GM23248 (cell line): ENCODE measurements at regions not wholly inside any gene's neighbourhood (a gene's known extent, or its start where the extent isn't known, plus 50 kb on each side); places are given as distances from the start of the nearest gene placed in this dataset.

Source experiments
- DNase-seq: peaks from one replicate; pipeline ENCODE4 v3.0.0-alpha.2; 2015
- H2AFZ ChIP-seq: fragments of 200-600 bp; sonication (generic); 2 replicates; pipeline ENCODE4 v1.6.1; 2016; ENCODE audit warnings: antibody characterized with exemption
- H3F3A ChIP-seq: fragments of 200-600 bp; sonication (generic); 2 replicates; pipeline ENCODE4 v1.6.1; 2016; ENCODE audit warnings: mild to moderate bottlenecking, antibody characterized with exemption, mixed run types; ENCODE audit not compliant: insufficient read depth
- H3K27ac ChIP-seq: fragments of 200-600 bp; sonication (generic); 2 replicates; pipeline ENCODE4 v1.5.1; 2016; ENCODE audit warnings: mild to moderate bottlenecking
- H3K27me3 ChIP-seq: fragments of 200-600 bp; sonication (generic); replicated peaks from 2 replicates; pipeline ENCODE4 v1.6.1; 2016; ENCODE audit warnings: mild to moderate bottlenecking; ENCODE audit not compliant: insufficient read depth
- H3K36me3 ChIP-seq: fragments of 200-600 bp; sonication (generic); 2 replicates; pipeline ENCODE4 v1.6.1; 2016; ENCODE audit warnings: low read depth, mild to moderate bottlenecking
- H3K4me1 ChIP-seq: fragments of 200-600 bp; sonication (generic); 2 replicates; pipeline ENCODE4 v1.6.1; 2016; ENCODE audit warnings: mild to moderate bottlenecking; ENCODE audit not compliant: insufficient read depth
- H3K4me2 ChIP-seq: fragments of 200-600 bp; sonication (generic); one replicate; pipeline ENCODE4 v1.6.1; 2016; ENCODE audit warnings: mild to moderate bottlenecking; ENCODE audit not compliant: unreplicated experiment
- H3K4me3 ChIP-seq: fragments of 200-600 bp; sonication (generic); 2 replicates; pipeline ENCODE4 v1.5.1; 2016; ENCODE audit warnings: mild to moderate bottlenecking
- H3K79me2 ChIP-seq: fragments of 200-600 bp; sonication (generic); 2 replicates; pipeline ENCODE4 v1.6.1; 2016; ENCODE audit warnings: mild to moderate bottlenecking; ENCODE audit not compliant: insufficient read depth
- H3K9ac ChIP-seq: fragments of 200-600 bp; sonication (generic); 2 replicates; pipeline ENCODE4 v1.6.1; 2016; ENCODE audit warnings: mild to moderate bottlenecking
- H3K9me2 ChIP-seq: fragments of 200-600 bp; sonication (generic); 2 replicates; pipeline ENCODE4 v1.6.1; 2016; ENCODE audit warnings: mixed run types, mild to moderate bottlenecking, moderate library complexity; ENCODE audit not compliant: insufficient read depth
- H3K9me3 ChIP-seq: fragments of 200-600 bp; sonication (generic); one replicate; pipeline ENCODE4 v1.6.1; 2017; ENCODE audit warnings: low read depth
- H4K20me1 ChIP-seq: fragments of 200-600 bp; sonication (generic); 2 replicates; pipeline ENCODE4 v1.6.0; 2016; ENCODE audit not compliant: insufficient read depth
- EZH2 ChIP-seq: fragments of 200-600 bp; sonication (generic); IDR thresholded peaks from 2 replicates; pipeline ENCODE4 v1.6.1; 2018; ENCODE audit warnings: antibody characterized with exemption, mild to moderate bottlenecking; ENCODE audit not compliant: insufficient read depth, poor library complexity, severe bottlenecking
- EZH2phosphoT487 ChIP-seq: fragments of 200-600 bp; sonication (generic); IDR thresholded peaks from 2 replicates; pipeline ENCODE4 v1.6.1; 2018; ENCODE audit warnings: antibody characterized with exemption, moderate library complexity, mild to moderate bottlenecking, low read depth; ENCODE audit not compliant: insufficient read depth
- WGBS, 2 experiments: methylation state at CpG; one replicate each; pipeline ENCODE4 v1.1.6; 2015 to 2017; ENCODE audit warnings: low lambda C conversion rate in 2 of 2, low coverage in 1 of 2; ENCODE audit errors: missing lambda C conversion rate in 2 of 2; 5-methylcytosine and 5-hydroxymethylcytosine counted together
- in situ Hi-C: fragments of 300-500 bp; cut with MboI; formaldehyde crosslinking; loops from 2 replicates; pipeline ENCODE4 v1.15.0; 2020

GRCh38 chr9:75624998-75625397, 265.5 kb upstream of the PCSK5 start:
- no peaks in the 10 kb centered on the region for H3K27me3 ChIP-seq
- DNase-seq, result no peak
- no peak for TF ChIP-seq EZH2
- no peak for TF ChIP-seq EZH2phosphoT487
- WGBS, 2 experiments, result 53 to 54% methylated on average over 2 of the region's 2 CpGs
- no peaks in the 10 kb centered on the region for H3K4me1 ChIP-seq
- no peaks in the 10 kb centered on the region for H3K79me2 ChIP-seq
- no peaks in the 10 kb centered on the region for H3F3A ChIP-seq
- H4K20me1 ChIP-seq, result no peaks in the 10 kb centered on the region
- H3K4me3 ChIP-seq, result no peak overlapping the region
- no peak overlapping the region for H3K4me2 ChIP-seq
- H2AFZ ChIP-seq, result no peak overlapping the region
- in situ Hi-C loops, result no loop called here
- no peaks in the 10 kb centered on the region for H3K36me3 ChIP-seq
- no peaks in the 10 kb centered on the region for H3K9me2 ChIP-seq
- H3K27ac ChIP-seq, result no peak overlapping the region
- H3K9ac ChIP-seq, result no peak overlapping the region
- H3K9me3 ChIP-seq, result no peaks in the 10 kb centered on the region

- H3K27me3 ChIP-seq, result no peaks in the 10 kb centered on the region
- no peaks in the 10 kb centered on the region for H3K36me3 ChIP-seq
- DNase-seq, result no peak
- in situ Hi-C loops, result no loop called here
- no peaks in the 10 kb centered on the region for H3K4me1 ChIP-seq
- TF ChIP-seq EZH2 (no peak), EZH2phosphoT487 (no peak)
- H4K20me1 ChIP-seq, result no peaks in the 10 kb centered on the region
- no peaks in the 10 kb centered on the region for H3F3A ChIP-seq
- no peaks in the 10 kb centered on the region for H3K9me3 ChIP-seq
- no peak overlapping the region for H3K4me2 ChIP-seq
- no peaks in the 10 kb centered on the region for H3K79me2 ChIP-seq
- no peak overlapping the region for H3K27ac ChIP-seq
- H3K4me3 ChIP-seq, result no peak overlapping the region
- H3K9ac ChIP-seq, result no peak overlapping the region
- WGBS, 2 experiments, result 11 to 29% methylated on average over 1 of the region's 1 CpG
- H2AFZ ChIP-seq, result no peak overlapping the region
- H3K9me2 ChIP-seq, result no peaks in the 10 kb centered on the region
Observed at GRCh38 chr9:75626860-75627259, 263.6 kb upstream of the PCSK5 start.

GRCh38 chr9:75628952-75629351, 261.5 kb upstream of the PCSK5 start:
- no peaks in the 10 kb centered on the region for H3K36me3 ChIP-seq
- no peaks in the 10 kb centered on the region for H3K9me3 ChIP-seq
- DNase-seq, result no peak
- H3K27ac ChIP-seq, result no peak overlapping the region
- H4K20me1 ChIP-seq, result no peaks in the 10 kb centered on the region
- WGBS, 2 experiments, result 3 to 6% methylated on average over 3 of the region's 3 CpGs
- no peaks in the 10 kb centered on the region for H3K27me3 ChIP-seq
- in situ Hi-C loops, result no loop called here
- no peaks in the 10 kb centered on the region for H3K79me2 ChIP-seq
- TF ChIP-seq EZH2, result no peak
- no peak for TF ChIP-seq EZH2phosphoT487
- no peaks in the 10 kb centered on the region for H3F3A ChIP-seq
- no peak overlapping the region for H2AFZ ChIP-seq
- no peaks in the 10 kb centered on the region for H3K4me1 ChIP-seq
- H3K4me2 ChIP-seq, result no peak overlapping the region
- H3K4me3 ChIP-seq, result no peak overlapping the region
- H3K9ac ChIP-seq, result no peak overlapping the region
- H3K9me2 ChIP-seq, result no peaks in the 10 kb centered on the region

- no peaks in the 10 kb centered on the region for H3F3A ChIP-seq
- WGBS, 2 experiments, result 21 to 29% methylated on average over 7 of the region's 7 CpGs
- H3K27ac ChIP-seq, result no peak overlapping the region
- no peak overlapping the region for H3K9ac ChIP-seq
- in situ Hi-C loops, result no loop called here
- H3K9me2 ChIP-seq, result no peaks in the 10 kb centered on the region
- TF ChIP-seq EZH2 (no peak), EZH2phosphoT487 (no peak)
- no peak for DNase-seq
- H3K79me2 ChIP-seq, result no peaks in the 10 kb centered on the region
- no peak overlapping the region for H3K4me3 ChIP-seq
- no peak overlapping the region for H3K4me2 ChIP-seq
- no peaks in the 10 kb centered on the region for H4K20me1 ChIP-seq
- no peaks in the 10 kb centered on the region for H3K27me3 ChIP-seq
- H3K4me1 ChIP-seq, result no peaks in the 10 kb centered on the region
- H3K9me3 ChIP-seq, result no peaks in the 10 kb centered on the region
- H3K36me3 ChIP-seq, result no peaks in the 10 kb centered on the region
- no peak overlapping the region for H2AFZ ChIP-seq
Observed at GRCh38 chr9:75633451-75634057, 256.9 kb upstream of the PCSK5 start.
